IMR-90 (cell line): ENCODE measurements at regions not wholly inside any gene's neighbourhood (a gene's known extent, or its start where the extent isn't known, plus 50 kb on each side); places are given as distances from the start of the nearest gene placed in this dataset.

Source experiments
- CEBPB ChIP-seq: IDR thresholded peaks from 2 replicates; pipeline ENCODE4 v1.6.1; 2012; ENCODE audit warnings: low read depth, low read length, improper control_type of control experiment
- MXI1 ChIP-seq: IDR thresholded peaks from 2 replicates; pipeline ENCODE4 v1.6.1; 2012; ENCODE audit warnings: low read depth, mild to moderate bottlenecking, low read length, moderate library complexity, borderline replicate concordance
- POLR2A ChIP-seq: IDR thresholded peaks from 2 replicates; pipeline ENCODE4 v1.6.1; 2012; ENCODE audit warnings: mild to moderate bottlenecking, low read depth, low read length
- RCOR1 ChIP-seq: IDR thresholded peaks from 2 replicates; pipeline ENCODE4 v1.6.1; 2012; ENCODE audit warnings: mild to moderate bottlenecking, low read length, improper control_type of control experiment; ENCODE audit not compliant: insufficient replicate concordance
- RFX5 ChIP-seq: IDR thresholded peaks from 2 replicates; pipeline ENCODE4 v1.8.0; 2012; ENCODE audit warnings: low read depth, mild to moderate bottlenecking, low read length, moderate library complexity
- TF ChIP-seq, protein P1 (sequence below): conservative IDR thresholded peaks from 2 replicates; pipeline ENCODE4 v1.5.1; 2012; ENCODE audit warnings: mild to moderate bottlenecking, low read depth, low read length, improper control_type of control experiment

DNA sequence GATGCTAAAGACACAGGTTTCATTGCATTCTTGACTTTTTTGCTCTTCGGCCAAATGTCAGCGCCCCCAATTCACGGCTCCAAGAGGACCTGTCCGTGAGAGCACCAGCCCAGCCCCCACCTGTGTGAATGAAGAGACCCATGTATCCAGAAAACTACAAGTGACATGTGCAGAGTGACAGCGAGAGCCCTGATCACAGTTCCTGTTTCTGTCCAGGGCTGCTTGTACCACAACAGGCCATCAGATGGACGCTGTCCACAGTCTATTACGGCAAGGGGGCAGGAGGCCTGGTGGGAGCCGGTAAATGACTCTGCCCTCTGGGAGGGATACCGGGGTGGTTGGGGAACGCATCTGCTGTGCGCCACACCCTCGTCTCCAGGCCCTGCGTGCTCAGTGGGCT lies 520.9 kb upstream of the ID2 start:
- TF ChIP-seq MXI1 (no peak), POLR2A (no peak), RCOR1 (no peak), CEBPB (no peak), RFX5 (no peak)
- TF ChIP-seq, protein P1, sequence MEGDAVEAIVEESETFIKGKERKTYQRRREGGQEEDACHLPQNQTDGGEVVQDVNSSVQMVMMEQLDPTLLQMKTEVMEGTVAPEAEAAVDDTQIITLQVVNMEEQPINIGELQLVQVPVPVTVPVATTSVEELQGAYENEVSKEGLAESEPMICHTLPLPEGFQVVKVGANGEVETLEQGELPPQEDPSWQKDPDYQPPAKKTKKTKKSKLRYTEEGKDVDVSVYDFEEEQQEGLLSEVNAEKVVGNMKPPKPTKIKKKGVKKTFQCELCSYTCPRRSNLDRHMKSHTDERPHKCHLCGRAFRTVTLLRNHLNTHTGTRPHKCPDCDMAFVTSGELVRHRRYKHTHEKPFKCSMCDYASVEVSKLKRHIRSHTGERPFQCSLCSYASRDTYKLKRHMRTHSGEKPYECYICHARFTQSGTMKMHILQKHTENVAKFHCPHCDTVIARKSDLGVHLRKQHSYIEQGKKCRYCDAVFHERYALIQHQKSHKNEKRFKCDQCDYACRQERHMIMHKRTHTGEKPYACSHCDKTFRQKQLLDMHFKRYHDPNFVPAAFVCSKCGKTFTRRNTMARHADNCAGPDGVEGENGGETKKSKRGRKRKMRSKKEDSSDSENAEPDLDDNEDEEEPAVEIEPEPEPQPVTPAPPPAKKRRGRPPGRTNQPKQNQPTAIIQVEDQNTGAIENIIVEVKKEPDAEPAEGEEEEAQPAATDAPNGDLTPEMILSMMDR = no peak
